ENCODE measurements at regions not wholly inside any gene's neighbourhood (a gene's known extent, or its start where the extent isn't known, plus 50 kb on each side); places are given as distances from the start of the nearest gene placed in this dataset.
"Not testable (repeated sequence)": the region's sequence is repeated elsewhere in the genome, so short reads cannot be mapped to it uniquely, and the experiment has no call there.

DNA sequence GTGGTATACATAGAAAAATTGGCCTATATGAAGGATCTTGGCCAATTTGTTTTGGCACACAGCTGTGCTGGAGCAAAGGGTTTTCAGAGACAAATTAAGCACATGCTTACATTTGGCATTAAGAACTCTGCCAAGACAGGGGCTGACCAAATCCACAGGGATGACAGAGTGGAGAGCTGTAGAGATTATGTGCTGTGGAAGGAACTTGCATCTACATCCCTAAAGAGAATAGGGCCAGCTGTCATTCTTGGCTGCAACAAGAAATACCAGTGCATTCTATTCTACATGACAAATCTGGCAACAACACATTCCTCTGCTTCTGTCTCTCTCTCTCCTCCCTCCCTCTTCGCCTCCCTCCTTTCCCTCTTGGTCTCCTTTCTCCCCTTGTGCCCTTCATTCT lies 75.6 kb downstream of the POM121L12 start:
- DNase-seq (ENCODE audit: low spot score) = no peak
- TF ChIP-seq, protein P1, sequence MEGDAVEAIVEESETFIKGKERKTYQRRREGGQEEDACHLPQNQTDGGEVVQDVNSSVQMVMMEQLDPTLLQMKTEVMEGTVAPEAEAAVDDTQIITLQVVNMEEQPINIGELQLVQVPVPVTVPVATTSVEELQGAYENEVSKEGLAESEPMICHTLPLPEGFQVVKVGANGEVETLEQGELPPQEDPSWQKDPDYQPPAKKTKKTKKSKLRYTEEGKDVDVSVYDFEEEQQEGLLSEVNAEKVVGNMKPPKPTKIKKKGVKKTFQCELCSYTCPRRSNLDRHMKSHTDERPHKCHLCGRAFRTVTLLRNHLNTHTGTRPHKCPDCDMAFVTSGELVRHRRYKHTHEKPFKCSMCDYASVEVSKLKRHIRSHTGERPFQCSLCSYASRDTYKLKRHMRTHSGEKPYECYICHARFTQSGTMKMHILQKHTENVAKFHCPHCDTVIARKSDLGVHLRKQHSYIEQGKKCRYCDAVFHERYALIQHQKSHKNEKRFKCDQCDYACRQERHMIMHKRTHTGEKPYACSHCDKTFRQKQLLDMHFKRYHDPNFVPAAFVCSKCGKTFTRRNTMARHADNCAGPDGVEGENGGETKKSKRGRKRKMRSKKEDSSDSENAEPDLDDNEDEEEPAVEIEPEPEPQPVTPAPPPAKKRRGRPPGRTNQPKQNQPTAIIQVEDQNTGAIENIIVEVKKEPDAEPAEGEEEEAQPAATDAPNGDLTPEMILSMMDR (IDR thresholded peaks at IDR 0.05) = no peak
- no peak for ATAC-seq (ENCODE audit: low FRiP score)

DNA sequence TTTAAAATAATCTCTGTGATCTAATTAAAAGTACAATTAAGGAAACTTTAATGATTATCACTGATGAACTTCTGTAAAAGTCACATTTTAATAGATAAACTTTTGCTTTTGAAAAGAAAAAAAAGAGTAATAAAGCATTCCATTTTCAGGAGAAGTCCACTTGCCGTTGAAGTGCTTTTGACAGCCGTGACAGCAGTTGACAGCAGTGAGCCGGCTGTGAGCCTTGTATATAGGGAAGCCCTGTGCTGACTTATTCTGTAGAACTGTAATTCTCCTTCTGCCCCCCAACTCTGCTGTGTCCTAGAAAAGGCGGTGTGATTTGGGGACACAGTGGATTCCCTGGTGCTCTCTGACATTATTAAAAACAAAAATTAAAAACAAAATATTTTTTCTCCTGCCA lies 78.0 kb downstream of the POM121L12 start:
- ATAC-seq (ENCODE audit: low FRiP score) (no peak), DNase-seq (ENCODE audit: low spot score) (no peak)
- TF ChIP-seq, protein P1 (IDR thresholded peaks at IDR 0.05) = no peak

DNA sequence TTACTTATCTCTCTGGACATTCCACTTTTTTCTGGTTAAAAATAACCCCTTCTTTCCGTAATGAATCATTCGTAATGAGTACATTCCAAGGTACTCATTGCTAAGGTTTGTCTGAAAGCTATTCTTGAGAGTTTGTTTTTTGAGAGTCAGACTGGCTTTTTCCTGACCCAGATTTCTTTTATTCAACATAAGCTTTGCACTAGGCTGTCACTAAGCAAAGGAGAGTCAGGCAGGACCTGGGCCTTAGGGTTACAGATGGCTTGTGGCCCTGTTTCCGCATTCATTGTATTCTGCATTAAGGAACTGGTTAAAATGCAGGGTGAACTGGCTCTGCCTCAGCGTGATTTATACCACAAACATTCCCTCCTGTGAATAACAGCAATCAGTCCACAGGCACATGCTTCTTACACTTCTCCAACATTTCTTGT lies 84.1 kb downstream of the POM121L12 start:
- no peak for ATAC-seq (ENCODE audit: low FRiP score)
- DNase-seq (ENCODE audit: low spot score) = no peak
- TF ChIP-seq, protein P1 (IDR thresholded peaks at IDR 0.05) = no peak

DNA sequence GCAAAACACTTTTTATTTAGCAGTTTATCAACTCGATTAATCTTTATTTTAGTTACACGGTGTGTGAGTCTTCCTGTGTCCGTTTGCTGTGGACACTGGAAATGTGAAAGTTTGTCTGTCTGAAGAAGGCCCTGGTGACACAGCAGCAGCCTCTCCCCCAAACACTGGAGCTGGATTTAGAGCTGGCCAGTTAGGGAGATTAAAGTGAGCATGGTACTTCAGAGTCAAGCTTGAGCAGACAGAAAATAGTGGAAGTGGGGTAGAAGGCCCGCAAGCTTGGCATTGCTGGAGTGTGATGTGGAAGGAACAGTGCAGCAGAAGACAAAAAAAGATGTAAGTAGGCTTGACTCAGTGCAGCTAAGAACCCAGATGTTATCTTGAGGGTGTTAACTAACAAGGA lies 85.9 kb downstream of the POM121L12 start:
- no peak for DNase-seq (ENCODE audit: low spot score)
- ATAC-seq (ENCODE audit: low FRiP score) = no peak
- TF ChIP-seq, protein P1 (IDR thresholded peaks at IDR 0.05) = no peak

DNA sequence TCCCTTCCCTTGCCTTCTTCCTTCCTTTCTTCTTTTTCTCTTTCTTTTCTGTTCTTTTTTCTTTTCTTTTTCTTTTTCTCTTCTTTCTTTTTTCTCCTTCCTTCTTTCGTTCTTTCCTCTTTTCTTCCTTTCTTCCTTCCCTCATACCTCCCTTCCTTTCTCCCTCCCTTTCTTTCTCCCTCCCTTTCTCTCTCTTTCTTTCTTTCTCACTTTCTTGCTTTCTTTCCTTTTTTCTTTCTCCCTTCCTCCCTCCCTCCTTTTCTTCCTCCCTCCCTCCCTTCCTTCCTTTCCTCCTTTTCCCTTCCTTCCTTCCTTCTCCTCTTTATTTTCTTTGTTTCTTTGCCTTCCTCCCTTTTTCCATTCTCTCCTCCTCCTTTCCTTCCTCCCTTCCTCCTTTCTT lies 96.3 kb downstream of the POM121L12 start:
- DNase-seq (ENCODE audit: low spot score) (no peak), ATAC-seq (ENCODE audit: low FRiP score) (no peak)
- TF ChIP-seq, protein P1 (IDR thresholded peaks at IDR 0.05) = no peak

DNA sequence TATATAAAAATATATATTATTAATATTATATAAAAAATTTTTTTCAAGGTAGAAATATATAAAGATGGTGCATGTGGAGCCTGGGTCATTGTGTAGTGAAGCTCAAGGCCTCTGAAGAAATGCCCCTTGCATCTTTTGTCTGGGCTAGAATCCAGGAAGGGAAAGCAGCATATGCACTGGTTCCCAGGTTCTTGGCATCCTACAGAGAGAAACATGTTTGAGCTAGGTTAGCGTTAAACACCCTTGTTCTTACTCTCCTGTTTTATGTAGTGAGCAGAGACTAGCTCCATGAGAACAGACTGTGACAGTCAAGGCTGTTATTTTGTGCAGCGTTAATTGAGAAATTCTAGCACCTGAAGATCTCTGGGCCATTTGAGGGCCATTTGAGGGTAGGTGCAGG lies 116.1 kb downstream of the POM121L12 start:
- no peak for ATAC-seq (ENCODE audit: low FRiP score)
- no peak for DNase-seq (ENCODE audit: low spot score)
- TF ChIP-seq, protein P1 (IDR thresholded peaks at IDR 0.05) = no peak

DNA sequence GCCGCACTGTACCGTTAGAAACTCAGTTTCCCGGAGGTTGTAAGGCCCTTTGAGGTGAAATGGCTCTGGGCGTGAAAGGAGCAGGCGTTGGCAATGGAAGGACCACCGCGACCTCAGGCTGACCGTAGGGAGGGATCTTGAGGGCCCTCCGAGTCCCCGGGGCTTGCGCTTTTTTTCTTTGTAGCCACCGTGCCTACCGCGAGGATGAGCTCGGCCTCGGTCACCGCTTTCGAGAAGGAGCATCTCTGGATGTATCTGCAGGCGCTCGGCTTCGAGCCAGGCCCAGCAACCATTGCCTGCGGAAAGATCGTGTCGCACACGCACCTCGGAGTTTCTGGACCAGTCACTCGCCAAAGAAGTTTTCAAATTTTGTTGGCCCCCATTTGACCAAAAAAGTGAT lies 151.8 kb downstream of the POM121L12 start:
- not testable (repeated sequence) for DNase-seq (ENCODE audit: low spot score); ATAC-seq (ENCODE audit: low FRiP score)

DNA sequence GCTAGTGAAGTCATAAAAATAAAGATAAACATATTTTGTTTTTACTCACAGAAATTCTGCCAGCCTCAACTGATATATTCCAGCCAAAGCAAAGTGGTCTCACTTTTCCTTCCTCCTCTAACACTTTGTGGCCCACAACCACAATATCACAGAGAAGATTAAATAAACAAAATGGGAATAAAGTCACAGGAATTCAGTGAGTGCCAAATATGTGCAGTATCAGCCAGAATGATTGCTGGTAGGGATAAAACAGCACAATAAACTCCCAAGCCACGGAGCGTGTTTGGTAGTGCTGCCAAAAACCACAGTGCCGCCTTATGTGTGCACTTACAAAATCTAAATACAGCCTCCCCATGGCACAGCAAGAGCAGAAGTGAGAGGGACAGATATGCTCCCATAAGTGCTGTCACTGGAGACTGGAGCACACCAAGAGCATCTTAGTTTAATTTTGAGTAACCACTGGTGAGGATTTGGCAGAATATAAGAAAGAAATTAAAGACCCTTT lies 155.8 kb downstream of the POM121L12 start:
- no peak for ATAC-seq (ENCODE audit: low FRiP score)
- TF ChIP-seq, protein P1 (IDR thresholded peaks at IDR 0.05) = no peak
- no peak for DNase-seq (ENCODE audit: low spot score)

All from omental fat pad (tissue), 3 donors.